ELF-1 (cell line): ENCODE measurements at regions not wholly inside any gene's neighbourhood (a gene's known extent, or its start where the extent isn't known, plus 50 kb on each side); places are given as distances from the start of the nearest gene placed in this dataset.
"Not testable (repeated sequence)": the region's sequence is repeated elsewhere in the genome, so short reads cannot be mapped to it uniquely, and the experiment has no call there.

Source experiments
- DNase-seq: peaks from one replicate; pipeline ENCODE4 v3.0.0-alpha.2; 2016; ENCODE audit warnings: low read depth, low spot score

DNA sequence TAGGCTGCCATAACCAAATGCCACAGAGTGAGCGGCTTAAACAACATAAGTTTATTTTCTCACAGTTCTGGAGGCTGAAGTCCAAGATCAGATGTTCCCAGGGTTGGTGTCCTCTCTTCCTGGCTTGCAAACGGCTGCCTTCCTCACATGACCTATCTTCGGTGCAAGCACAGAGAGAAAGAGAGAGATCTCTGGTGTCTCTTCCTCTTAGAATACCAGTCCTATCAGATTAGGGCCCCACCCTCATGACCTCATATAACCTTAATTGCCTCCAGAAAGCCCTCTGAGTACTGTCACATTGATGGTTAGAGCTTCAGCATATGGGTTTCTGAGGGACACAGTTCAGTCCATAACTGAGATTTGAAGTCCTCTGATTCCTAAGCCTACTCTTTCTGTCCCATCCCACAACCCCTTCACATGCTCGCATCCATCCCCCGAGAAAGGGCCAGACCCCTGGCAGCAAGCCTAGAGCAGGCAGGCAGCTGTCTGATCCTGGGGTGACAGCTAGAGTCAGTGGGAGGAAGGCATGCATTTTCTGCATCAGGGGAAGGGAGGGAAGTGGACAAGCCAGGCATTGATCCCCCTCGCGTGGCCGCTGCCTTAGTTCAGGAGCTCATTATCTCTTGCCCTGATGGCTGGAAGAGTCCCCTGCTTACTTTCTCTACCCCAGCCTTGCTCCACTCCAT, 114.1 kb downstream of the FAR1 start:
- no peak for DNase-seq

DNA sequence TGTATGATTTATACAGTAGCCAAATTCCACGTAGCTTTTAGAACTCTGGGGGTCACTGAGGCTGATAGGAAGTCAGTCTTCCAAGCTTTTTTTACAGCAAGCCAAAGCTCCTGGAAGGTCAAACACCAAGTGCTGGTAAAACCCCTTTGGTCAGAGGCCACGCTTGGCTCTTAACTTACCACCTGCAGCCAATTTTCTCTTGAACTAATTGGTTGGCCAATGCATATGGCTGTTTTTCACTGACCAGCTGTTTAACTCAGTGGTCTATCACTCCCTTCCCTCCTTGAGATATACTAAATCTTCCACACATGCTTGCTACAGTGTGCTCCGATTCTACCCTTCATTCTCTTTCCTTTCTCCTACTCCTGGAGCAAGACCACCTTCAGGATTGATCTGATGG, 116.0 kb downstream of the FAR1 start:
- no peak for DNase-seq

DNA sequence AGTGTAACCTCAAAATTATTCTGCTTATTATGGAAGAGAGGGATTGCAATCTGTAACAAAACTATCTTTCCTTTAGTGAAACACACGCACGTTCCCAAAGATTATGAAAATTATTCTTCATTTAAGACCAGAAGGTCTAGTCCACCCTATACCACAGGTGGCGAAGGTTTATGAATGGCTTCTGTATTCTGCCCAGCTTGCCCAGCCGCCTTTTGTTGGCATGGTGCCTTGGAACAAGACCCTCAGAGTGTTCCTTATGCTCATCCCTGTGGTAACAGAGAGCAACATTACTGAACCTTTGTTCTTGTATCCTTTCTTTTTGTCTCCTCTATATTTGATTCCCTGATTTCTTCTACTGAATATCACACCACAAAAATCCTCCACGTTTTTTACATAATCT, 116.4 kb downstream of the FAR1 start:
- no peak for DNase-seq

DNA sequence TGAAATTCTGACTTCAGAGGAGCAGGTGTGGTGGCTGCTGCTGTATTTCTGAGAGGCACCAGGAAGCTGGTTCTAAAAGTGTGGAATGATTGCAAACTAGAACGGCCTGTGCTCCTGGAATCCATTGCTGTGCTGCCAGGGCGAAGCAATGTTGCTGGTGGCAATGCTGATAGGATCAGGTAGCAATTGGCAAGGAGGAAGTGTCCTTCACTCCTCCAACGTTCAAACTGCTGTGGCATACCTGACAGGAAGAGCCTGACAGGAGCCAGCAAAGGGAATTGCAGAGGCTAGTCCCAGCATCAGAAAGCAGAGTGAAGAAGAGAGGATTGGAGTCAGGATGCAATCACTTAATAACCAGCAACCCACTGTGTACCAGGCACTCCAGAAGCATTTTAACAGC, 118.2 kb downstream of the FAR1 start:
- DNase-seq = no peak

DNA sequence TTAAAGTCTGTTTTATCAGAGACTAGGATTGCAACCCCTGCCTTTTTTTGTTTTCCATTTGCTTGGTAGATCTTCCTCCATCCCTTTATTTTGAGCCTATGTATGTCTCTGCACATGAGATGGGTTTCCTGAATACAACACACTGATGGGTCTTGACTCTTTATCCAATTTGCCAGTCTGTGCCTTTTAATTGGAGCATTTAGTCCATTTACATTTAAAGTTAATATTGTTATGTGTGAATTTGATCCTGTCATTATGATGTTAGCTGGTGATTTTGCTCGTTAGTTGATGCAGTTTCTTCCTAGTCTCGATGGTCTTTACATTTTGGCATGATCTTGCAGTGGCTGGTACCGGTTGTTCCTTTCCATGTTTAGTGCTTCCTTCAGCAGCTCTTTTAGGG, 129.1 kb downstream of the FAR1 start:
- DNase-seq = not testable (repeated sequence)

DNA sequence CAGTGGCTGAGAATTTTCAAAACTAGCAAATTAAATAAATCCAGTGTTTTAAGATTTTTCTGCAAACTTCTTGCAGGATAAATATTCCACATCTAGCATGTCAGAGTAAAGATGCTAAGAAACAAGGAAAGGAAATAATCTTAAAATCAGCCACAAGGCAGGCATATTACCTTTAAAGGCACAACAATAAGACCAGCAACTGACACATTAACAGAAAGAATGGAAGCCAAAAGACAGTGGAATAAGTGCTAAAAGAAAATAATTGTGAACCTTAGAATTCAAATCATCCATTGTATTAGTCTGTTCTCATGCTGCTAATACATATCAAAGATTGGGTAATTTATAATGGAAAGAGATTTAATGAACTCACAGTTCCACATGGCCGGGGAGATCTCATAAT, 132.4 kb downstream of the FAR1 start:
- no peak for DNase-seq

DNA sequence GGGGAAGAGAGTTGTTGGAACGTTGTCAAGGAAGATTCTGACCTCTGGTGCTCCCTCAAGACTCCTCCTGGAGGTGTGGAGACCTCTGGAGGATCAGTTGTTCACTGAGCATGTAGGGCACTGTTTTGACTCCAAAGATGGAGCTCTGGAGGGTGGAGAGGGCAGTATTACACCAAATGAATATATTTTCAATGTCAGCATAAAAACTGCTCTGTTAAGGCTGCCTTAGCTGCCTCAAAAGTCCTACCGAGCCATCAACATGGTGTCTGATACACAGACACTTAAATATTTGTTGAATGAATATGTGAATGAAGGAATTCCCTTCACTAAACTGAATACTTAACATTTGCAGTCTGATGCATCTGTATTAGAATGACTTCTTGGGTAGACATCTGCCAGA, 144.2 kb upstream of the SPON1 start:
- DNase-seq = no peak

DNA sequence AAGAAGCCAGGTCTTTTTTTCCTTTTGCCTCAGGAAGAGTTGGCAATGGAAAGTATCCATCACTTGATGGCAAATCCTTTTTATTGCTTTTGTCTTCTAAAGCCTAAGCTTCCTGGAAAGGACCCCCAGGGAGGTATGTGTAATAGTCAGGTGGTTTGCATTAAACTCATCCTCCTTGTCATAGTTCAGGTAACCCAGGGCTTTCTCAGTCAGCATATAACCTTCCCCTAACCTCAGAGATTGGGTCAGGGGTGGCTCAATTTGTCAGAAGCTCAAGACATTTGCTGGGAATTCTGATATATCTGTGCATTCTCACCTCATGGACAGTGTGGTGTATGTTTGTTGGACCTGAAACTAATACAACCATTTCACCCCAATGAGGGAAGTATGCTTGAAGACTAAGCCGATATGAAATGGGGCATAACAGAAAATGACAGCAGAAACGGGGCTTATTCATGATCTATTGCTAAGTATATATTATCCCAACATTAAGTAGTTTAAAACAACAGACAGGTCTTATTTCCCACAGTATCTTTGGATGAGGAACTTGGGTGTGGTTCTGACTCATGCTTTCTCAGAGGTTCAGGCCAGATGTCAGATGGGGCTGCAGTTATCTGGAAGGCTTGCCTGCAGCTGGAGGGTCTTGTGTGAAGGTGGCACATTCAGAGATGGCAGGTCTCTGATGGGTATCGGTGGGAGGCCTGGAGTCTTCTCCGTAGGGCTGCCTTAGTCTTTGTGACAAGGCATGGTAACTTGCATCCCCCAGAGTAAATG, 135.8 kb upstream of the SPON1 start:
- no peak for DNase-seq

DNA sequence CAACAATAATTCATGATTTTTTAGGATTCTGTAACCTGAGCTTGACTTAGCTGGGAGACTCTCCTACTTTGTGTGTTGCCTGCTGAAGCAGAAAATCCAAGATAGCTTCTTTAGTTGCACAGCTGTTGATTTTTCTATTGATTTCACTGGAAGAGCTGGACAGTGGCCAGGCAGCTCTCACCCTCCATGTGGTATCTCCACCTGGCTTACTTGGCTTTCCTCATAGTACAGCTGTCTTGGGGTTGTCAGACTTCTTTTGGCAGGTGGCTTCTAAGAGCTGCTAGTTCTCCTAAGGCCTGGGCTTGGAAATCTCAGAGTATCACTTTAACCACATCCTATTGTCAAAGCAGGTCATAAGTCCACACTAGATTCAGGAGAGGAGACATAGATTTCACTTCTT, 130.8 kb upstream of the SPON1 start:
- no peak for DNase-seq

DNA sequence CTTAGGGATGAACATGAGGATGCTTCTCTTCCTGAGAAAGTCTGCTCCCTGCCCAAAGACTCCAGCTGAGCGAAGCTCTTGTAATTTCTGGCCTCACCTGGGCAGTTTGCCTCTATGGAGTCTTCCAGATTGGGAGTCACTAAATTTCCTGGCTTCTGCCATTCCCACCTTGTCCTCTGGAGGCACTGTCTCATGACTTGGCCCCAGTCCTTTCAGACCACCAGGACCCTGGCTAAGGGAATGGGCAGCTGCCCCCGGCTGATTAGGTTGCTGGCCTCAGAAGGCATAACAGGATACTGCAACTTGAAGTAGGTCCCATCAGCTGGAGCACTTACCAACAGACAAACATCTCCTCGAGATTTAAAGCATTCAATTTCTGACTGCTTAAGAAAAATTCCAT, 128.1 kb upstream of the SPON1 start:
- DNase-seq = peak; percentile 68

DNA sequence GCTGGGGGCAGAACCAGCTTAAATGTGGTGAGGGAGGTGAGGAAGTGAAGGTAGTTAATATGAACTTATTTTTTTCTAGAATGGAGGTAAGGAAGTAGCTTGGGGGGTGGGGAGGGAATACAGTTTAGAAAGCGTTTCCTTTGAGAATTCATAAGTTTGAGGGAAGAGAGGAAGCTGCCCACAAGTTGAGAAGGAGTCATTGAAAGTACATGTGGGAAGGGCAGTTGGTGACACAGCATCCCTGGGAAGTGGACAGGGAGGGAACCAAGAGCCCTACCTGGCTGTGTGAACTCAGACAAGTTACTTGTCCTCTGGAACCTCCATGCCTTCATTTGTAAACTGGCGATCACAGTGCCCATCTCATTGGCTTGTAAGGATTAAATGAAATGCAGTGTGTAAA, 125.9 kb upstream of the SPON1 start:
- DNase-seq = no peak

DNA sequence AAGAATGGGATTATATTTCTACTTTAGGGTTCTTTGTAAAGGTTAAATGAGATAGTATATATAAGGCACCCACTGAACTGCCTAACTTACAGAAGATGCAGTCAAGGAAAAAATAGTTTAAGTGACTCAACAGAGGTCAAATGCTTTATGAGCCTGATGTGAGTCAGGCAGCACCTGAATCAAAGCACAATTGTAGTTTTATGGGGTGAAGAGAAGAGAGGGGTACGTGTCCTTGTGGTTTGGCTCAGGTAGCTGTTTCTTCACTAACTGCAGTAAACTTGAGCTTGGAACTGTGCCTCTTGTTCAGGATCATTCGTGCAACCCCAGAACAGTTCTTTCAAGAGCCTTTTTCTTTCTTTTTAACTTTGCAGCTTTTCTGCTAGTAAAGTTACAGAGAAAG, 125.2 kb upstream of the SPON1 start:
- DNase-seq = no peak

DNA sequence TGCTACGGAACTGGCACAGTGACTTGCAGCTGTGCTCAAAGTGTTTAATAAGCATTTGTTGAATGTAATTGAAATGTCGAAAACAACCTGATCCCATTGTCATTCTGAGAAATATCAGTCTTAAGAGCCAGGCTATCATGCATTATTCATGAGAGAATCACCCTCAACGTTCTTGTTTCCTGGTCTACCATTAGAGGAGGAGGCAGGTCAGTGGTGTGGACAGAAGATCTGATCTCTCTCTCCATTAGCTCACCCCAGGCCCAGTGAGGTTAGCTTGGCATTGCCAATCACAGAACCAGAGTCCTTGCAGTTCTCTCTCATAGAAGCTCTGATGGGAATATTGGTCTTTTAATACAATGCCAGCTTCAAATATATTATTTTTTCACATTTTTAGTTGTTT, 121.1 kb upstream of the SPON1 start:
- no peak for DNase-seq

DNA sequence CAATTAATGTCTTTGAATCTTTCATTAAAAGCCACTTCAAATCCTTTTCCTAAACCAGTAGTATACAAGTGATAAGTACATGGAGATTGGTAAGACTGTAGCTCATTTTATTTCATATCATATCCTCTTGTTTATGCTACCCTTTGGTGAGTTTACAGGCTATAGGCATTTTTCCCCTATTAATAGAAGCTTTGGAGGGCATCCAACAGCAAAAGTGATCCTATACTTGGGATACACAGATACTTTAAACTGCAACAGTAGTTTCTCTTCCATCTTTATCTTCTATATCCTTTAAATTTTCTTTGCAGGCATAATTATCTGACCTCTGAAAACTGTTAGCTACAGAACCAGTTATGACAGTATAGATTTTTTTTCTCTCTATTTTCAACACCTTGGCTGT, 114.5 kb upstream of the SPON1 start:
- DNase-seq = no peak

DNA sequence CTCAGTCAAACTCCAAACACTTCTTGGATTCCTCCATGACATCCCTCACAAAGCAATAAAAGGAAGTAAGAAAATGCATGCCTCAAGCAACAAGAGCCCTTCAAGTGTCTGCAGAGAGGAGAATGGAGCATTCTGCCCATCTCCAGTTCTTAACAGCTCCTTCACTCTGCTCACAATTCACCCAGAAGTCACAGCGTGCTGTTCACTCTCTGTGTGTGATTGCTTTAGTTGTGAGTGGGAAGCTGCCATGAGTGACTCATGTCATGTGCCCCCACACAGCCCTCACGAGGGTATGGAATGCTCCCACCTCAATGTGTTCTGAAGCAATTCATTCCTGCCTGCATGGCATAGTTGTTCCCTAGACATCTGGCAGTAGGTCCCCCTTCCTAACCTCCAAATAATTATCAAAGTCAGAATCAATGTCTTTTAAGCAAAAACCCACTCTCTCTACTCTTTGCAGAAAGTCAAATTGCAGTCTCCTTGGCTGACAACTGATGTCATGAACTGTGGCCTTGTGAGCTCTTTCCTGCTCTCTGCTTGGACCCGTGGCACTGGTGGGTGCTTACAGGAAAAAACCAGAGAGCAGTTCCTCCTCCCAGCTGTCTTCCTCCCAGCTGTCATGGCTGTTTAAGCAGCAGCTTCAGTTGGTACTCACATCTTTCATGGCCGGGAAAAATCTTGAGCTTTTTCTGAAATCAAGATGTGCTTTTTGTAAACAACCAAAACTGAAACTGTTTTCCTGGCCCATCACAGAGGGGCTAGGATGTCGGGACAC, 112.1 kb upstream of the SPON1 start:
- no peak for DNase-seq

DNA sequence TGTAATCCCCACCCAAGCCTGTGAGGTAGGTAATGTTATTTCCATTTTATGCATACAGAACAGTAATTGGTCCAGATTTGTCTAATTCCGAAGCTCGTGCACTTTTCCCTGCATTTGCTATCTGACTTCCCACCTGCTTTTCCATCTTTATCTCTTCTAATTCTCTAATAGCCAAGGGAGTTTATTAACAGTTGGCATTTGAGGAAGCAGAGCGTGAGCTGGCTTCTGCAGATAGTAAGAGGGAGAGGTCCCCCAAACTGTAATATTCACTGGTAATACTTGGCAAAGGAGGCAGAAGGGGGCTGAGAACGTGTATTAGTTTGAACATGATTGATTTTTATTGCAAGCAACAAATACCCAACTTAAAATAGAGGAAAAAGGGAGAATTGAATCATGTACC, 110.8 kb upstream of the SPON1 start:
- DNase-seq = no peak

DNA sequence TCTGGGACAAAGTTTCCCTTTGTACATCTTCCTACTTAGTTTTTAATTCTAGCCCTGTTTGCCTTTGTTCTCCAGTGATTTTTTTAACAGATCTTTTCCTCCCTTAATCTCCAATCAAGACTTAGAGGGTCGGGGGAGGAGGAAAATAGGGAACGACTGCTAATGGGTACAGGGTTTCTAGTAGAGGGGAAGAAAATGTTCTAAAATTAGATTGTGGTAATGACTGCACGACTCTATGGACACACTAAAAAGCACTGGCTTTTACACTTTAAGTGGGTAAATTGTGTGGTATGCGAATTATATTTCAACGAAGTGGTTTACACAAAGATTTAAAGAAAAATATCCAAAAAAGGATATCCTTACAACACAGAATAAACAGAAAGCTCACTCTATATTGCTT, 110.0 kb upstream of the SPON1 start:
- no peak for DNase-seq

DNA sequence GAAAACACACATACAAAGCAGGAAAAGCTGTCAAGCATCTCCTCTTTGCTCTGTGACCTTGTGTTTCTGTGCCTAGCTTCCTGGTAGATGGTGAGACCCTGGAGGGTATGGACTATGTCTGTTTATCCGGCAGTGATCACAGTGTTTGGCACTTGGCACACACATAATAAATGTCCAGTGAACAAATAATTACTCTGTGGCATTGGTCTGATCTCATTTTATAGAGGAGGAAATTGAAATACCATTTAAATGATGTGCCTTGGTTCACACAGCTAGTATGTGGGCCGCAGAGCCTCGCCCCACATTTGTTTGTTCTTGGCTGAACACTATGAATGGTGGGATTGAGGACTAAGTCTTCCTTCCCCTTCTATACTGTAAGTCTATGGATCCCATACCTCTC, 104.7 kb upstream of the SPON1 start:
- DNase-seq = no peak

DNA sequence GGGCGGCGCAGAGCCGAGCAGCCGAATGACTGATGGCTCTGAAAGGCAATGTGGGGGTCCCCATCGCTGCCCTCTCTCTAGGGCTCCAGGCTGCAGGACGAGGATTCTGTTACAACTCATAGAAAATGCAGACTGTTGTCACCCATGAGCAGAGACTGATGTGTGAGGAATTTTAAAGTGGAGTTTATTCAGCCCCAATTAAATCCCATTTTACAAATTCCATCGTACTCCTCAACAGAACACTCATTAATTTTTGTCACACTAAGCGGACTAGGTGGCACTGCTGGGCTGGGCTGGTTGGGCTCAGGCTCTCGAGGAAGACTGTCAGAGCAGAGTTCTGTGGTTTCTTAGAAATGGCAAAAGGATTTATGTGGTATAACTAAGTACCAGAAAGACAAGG, 102.6 kb upstream of the SPON1 start:
- no peak for DNase-seq

DNA sequence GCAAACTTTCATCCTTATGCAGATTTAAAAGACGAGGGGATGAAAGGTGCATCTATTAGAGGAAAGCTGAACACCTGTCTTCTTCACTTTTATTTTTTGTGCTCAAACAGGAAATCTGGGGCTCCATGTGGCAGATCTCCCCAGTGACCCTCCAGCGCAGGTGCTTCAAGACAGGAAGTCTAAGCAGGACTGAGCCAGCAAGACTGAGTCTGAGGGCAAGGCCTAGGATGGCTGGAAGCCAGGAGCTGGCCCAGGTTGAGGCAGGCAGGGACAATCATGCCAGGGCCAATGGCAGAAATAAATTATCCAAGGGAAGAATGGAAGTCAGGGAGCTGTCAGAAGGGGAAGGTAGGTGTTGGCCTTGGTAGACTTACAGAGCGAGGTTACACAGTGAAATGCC, 101.1 kb upstream of the SPON1 start:
- no peak for DNase-seq

DNA sequence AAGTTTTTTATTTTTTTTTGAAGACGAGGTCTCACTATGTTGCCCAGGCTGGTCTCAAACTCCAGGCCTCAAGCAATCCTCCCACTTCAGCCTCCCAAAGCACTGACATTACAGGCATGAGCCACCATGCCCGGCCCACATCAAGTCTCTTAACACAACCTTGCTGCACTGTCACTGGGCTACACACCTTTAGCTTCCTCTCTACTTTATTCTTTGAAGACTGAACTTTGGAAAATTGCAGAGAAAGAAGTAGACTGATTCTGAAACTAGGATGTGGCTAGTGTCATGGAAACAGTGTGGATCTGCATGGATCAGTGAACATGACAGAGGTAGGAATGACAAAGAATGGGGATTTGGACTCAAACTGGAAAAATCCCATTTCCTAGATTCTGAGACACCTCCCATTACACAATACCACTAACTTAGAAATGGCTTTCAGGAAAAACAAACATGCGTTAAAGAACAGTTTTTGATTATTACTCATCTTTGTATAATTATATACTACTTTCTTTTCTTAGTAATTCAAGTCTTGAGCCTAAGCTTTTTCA, 99.6 kb upstream of the SPON1 start:
- no peak for DNase-seq

DNA sequence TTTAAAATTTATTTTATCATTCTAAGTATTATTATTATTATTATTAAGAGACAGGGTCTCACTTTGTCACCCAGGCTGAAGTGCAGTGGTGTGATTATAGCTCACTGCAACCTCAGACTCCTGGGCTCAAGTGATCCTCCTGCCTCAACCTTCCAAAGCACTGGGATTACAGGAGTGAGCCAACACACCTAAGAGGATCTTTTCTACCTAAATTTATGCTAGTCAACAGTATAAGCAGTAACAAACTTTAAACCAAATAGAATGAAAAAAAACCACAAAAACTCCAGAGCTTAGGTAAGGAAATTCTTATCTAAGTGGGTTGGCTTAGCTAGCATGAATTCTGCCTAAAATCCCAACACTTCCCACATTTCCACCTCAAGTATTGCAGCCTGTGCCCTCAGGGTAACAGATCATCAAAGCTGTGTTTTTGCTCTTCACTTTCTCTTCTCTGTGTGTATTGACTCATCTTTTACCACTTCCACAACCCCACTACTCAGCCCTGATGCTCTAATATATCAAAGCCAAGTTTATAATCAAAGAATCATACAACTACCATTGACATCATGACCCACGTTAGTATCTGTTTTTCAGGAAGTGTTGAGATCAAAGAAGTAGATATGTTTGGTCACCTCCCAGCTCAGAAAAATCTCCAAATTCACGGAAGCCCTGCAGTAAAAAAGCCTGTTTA, 93.7 kb upstream of the SPON1 start:
- DNase-seq = peak; percentile 19
